K562 (cell line): ENCODE measurements at regions not wholly inside any gene's neighbourhood (a gene's known extent, or its start where the extent isn't known, plus 50 kb on each side); places are given as distances from the start of the nearest gene placed in this dataset.

Experiments
- ESRRA ChIP-seq: fragments of 450-650 bp; IDR thresholded peaks from 2 replicates; pipeline ENCODE4 v1.6.1; 2014; ENCODE audit warnings: low read depth, mild to moderate bottlenecking, moderate library complexity, borderline replicate concordance
- GABPB1 ChIP-seq: sonication (generic); formaldehyde crosslinking; IDR thresholded peaks from 2 replicates; pipeline ENCODE4 v1.8.0; 2022; ENCODE audit warnings: mild to moderate bottlenecking, missing genetic modification reagents
- MYNN ChIP-seq, 2 experiments: sonication (generic); formaldehyde crosslinking in 1 of 2; IDR thresholded peaks; 2 replicates each; pipeline versions ENCODE4 v1.5.0 to v1.6.1; 2016 to 2020; ENCODE audit warnings: antibody characterized with exemption in 1 of 2, missing genetic modification reagents in 1 of 2
- POLR2G ChIP-seq: fragments of 200-400 bp; formaldehyde crosslinking; IDR thresholded peaks from 2 replicates; pipeline ENCODE4 v1.6.1; 2017; ENCODE audit warnings: low read depth, mild to moderate bottlenecking, antibody characterized with exemption, low read length, moderate library complexity
- POU5F1 ChIP-seq: fragments of 150-350 bp; IDR thresholded peaks from 2 replicates; pipeline ENCODE4 v1.6.1; 2014; ENCODE audit warnings: borderline replicate concordance, low read length, low read depth, mild to moderate bottlenecking; ENCODE audit not compliant: partially characterized antibody
- TSC22D4 ChIP-seq: fragments of 450-650 bp; IDR thresholded peaks from 2 replicates; pipeline ENCODE4 v1.6.1; 2016; ENCODE audit warnings: missing genetic modification characterization, missing biosample characterization, control low read depth
- ZKSCAN3 ChIP-seq: fragments of 250-450 bp; sonication (Bioruptor Pico); IDR thresholded peaks from 2 replicates; pipeline ENCODE4 v1.4.0; 2020
- TF ChIP-seq, protein P1 (sequence below): sonication (generic); formaldehyde crosslinking; IDR thresholded peaks from 2 replicates; pipeline ENCODE4 v1.8.1; 2023; ENCODE audit warnings: missing genetic modification reagents, mild to moderate bottlenecking, borderline replicate concordance
- TF ChIP-seq, protein P2 (sequence below), 2 experiments: fragments of 450-650 bp in 1 of 2; sonication (generic) in 1 of 2; formaldehyde crosslinking in 1 of 2; IDR thresholded peaks; 2 replicates each; pipeline versions ENCODE4 v1.7.1 to v1.9.0; 2016 to 2022; ENCODE audit warnings: inconsistent platforms in 1 of 2, mild to moderate bottlenecking in 1 of 2, missing genetic modification reagents in 1 of 2

DNA sequence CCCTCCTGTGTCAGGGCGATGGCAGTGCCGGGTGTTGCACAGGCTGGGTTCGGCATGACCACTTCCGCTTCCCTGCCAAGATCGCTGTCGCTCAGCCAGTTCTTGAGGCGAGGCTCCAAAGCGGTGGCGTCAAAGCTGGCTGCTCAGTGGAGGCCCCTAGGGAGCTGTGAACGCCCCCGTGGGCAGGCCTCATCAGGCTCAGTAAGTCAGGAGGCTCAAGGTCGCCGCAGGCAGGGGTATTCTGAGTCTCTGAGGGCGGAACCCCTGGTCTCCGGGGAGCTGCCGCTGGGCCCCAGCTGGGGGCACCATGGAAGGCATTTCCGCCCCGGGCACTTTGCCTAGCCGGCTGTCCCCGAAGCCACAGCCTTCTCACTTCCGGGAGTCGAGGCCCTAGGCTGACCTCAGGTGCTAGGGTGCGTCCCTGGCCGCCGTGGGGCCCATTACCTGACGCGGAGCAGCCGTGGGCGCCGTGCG lies 210.4 kb downstream of the SOCS6 start (continued):
- TF ChIP-seq, protein P1, sequence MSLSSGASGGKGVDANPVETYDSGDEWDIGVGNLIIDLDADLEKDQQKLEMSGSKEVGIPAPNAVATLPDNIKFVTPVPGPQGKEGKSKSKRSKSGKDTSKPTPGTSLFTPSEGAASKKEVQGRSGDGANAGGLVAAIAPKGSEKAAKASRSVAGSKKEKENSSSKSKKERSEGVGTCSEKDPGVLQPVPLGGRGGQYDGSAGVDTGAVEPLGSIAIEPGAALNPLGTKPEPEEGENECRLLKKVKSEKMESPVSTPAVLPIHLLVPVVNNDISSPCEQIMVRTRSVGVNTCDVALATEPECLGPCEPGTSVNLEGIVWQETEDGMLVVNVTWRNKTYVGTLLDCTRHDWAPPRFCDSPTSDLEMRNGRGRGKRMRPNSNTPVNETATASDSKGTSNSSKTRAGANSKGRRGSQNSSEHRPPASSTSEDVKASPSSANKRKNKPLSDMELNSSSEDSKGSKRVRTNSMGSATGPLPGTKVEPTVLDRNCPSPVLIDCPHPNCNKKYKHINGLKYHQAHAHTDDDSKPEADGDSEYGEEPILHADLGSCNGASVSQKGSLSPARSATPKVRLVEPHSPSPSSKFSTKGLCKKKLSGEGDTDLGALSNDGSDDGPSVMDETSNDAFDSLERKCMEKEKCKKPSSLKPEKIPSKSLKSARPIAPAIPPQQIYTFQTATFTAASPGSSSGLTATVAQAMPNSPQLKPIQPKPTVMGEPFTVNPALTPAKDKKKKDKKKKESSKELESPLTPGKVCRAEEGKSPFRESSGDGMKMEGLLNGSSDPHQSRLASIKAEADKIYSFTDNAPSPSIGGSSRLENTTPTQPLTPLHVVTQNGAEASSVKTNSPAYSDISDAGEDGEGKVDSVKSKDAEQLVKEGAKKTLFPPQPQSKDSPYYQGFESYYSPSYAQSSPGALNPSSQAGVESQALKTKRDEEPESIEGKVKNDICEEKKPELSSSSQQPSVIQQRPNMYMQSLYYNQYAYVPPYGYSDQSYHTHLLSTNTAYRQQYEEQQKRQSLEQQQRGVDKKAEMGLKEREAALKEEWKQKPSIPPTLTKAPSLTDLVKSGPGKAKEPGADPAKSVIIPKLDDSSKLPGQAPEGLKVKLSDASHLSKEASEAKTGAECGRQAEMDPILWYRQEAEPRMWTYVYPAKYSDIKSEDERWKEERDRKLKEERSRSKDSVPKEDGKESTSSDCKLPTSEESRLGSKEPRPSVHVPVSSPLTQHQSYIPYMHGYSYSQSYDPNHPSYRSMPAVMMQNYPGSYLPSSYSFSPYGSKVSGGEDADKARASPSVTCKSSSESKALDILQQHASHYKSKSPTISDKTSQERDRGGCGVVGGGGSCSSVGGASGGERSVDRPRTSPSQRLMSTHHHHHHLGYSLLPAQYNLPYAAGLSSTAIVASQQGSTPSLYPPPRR: no peak
- TF ChIP-seq GABPB1 (CRISPR knock-in tag) (peak; percentile 74; the same call in 1 of the 2 replicates), MYNN (IDR thresholded peaks at IDR 0.05) (no peak), MYNN (CRISPR knock-in tag; IDR thresholded peaks at IDR 0.05) (no peak), TSC22D4 (no peak), ESRRA (no peak), POU5F1 (no peak), ZKSCAN3 (no peak), POLR2G (peak; percentile 40; the same call in 1 of the 2 replicates)
- TF ChIP-seq, protein P2, sequence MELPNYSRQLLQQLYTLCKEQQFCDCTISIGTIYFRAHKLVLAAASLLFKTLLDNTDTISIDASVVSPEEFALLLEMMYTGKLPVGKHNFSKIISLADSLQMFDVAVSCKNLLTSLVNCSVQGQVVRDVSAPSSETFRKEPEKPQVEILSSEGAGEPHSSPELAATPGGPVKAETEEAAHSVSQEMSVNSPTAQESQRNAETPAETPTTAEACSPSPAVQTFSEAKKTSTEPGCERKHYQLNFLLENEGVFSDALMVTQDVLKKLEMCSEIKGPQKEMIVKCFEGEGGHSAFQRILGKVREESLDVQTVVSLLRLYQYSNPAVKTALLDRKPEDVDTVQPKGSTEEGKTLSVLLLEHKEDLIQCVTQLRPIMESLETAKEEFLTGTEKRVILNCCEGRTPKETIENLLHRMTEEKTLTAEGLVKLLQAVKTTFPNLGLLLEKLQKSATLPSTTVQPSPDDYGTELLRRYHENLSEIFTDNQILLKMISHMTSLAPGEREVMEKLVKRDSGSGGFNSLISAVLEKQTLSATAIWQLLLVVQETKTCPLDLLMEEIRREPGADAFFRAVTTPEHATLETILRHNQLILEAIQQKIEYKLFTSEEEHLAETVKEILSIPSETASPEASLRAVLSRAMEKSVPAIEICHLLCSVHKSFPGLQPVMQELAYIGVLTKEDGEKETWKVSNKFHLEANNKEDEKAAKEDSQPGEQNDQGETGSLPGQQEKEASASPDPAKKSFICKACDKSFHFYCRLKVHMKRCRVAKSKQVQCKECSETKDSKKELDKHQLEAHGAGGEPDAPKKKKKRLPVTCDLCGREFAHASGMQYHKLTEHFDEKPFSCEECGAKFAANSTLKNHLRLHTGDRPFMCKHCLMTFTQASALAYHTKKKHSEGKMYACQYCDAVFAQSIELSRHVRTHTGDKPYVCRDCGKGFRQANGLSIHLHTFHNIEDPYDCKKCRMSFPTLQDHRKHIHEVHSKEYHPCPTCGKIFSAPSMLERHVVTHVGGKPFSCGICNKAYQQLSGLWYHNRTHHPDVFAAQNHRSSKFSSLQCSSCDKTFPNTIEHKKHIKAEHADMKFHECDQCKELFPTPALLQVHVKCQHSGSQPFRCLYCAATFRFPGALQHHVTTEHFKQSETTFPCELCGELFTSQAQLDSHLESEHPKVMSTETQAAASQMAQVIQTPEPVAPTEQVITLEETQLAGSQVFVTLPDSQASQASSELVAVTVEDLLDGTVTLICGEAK (IDR thresholded peaks at IDR 0.05): peak; percentile 77
- TF ChIP-seq, protein P2 (CRISPR knock-in tag; IDR thresholded peaks at IDR 0.05): no peak
